Mucosa of descending colon (tissue), 3 donors: ENCODE measurements at regions not wholly inside any gene's neighbourhood (a gene's known extent, or its start where the extent isn't known, plus 50 kb on each side); places are given as distances from the start of the nearest gene placed in this dataset.
"Not testable (repeated sequence)": the region's sequence is repeated elsewhere in the genome, so short reads cannot be mapped to it uniquely, and the experiment has no call there.

Experiments
- ATAC-seq: fragments of 200-7000 bp; cut with Tn5 transposase; one replicate; pipeline ENCODE4 v1.9.1; 2020; ENCODE audit warnings: mild to moderate bottlenecking, moderate library complexity
- DNase-seq, 3 donors: peaks; one replicate each; pipeline ENCODE4 v3.0.0-alpha.2; 2020
- H3K36me3 ChIP-seq: fragments of 200-600 bp; one replicate; pipeline ENCODE4 v1.8.0; 2021; ENCODE audit warnings: low read depth, mild to moderate bottlenecking
- H3K4me1 ChIP-seq: fragments of 200-600 bp; one replicate; pipeline ENCODE4 v1.8.0; 2021; ENCODE audit warnings: low read depth, mild to moderate bottlenecking
- H3K4me3 ChIP-seq: fragments of 200-600 bp; one replicate; pipeline ENCODE4 v1.8.0; 2021; ENCODE audit warnings: mild to moderate bottlenecking
- H3K9me3 ChIP-seq: fragments of 200-600 bp; one replicate; pipeline ENCODE4 v1.8.0; 2021; ENCODE audit warnings: mild to moderate bottlenecking
- CTCF ChIP-seq: fragments of 200-600 bp; IDR thresholded peaks from one replicate; pipeline ENCODE4 v1.8.0; 2022; ENCODE audit warnings: antibody characterized with exemption, mild to moderate bottlenecking
- intact Hi-C, 2 donors: fragments of 100-400 bp; cut with DNase I in 1 of 2; cut with micrococcal nuclease in 1 of 2; formaldehyde crosslinking; loops; one replicate each; pipeline versions ENCODE4 v1.11.0 to v1.11.1; 2022; cut with DNase I, micrococcal nuclease
- donor health status: DM: no; HTN: no; CAD: no; lungs with moderate emphysema.
- donor health status: DM: no; HTN: no; CAD: no.
- donor health status: DM: no; HTN: yes; CAD: no.

DNA sequence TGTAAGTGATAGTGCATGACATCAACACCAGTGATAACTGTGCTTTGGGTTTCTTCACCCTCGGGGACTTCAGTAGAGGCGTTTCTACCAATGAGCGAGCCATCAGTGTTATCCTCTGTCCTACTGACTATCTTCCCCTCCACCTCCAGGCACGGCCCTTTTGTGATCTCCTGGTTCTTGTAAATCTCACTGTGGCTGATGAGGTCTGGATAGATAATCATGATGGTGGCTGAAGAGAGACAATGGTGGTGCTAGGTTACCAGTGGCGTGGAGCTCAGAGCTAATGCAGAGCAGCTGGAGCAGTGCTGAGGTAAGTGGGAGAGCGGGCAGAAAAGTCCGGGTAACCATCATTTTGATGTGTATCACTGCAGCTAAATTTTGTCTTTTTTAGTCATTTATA lies 816.6 kb downstream of the GLUD2 start:
- no peak for ATAC-seq
- no peak for TF ChIP-seq CTCF

GRCh38 chrX:121864561-121864960 lies 817.2 kb downstream of the GLUD2 start:
- no peak for DNase-seq

More for the DNA sequence above, 816.6 kb downstream of the GLUD2 start:
- intact Hi-C loops: no loop called here
- H3K9me3 ChIP-seq: no peaks in the 10 kb centered on the region
- no peak overlapping the region for H3K4me3 ChIP-seq
- no peaks in the 10 kb centered on the region for H3K4me1 ChIP-seq
- H3K36me3 ChIP-seq: no peaks in the 10 kb centered on the region
- no peak for DNase-seq

GRCh38 chrX:121869876-121870477 lies 822.6 kb downstream of the GLUD2 start:
- no peaks in the 10 kb centered on the region for H3K4me1 ChIP-seq
- TF ChIP-seq CTCF: no peak
- DNase-seq: no peak
- intact Hi-C loops: no loop called here
- no peak for ATAC-seq
- H3K36me3 ChIP-seq: no peaks in the 10 kb centered on the region
- no peak overlapping the region for H3K4me3 ChIP-seq
- H3K9me3 ChIP-seq: no peaks in the 10 kb centered on the region

More at GRCh38 chrX:121864561-121864960, 817.2 kb downstream of the GLUD2 start:
- no peaks in the 10 kb centered on the region for H3K36me3 ChIP-seq
- no peak overlapping the region for H3K4me3 ChIP-seq
- no peaks in the 10 kb centered on the region for H3K4me1 ChIP-seq
- no peak for ATAC-seq
- TF ChIP-seq CTCF: no peak
- intact Hi-C loops: no loop called here
- no peaks in the 10 kb centered on the region for H3K9me3 ChIP-seq

- Histone ChIP-seq H3K9me3 (no peaks in the 10 kb centered on the region), H3K4me3 (no peak overlapping the region), H3K36me3 (no peaks in the 10 kb centered on the region), H3K4me1 (no peaks in the 10 kb centered on the region)
- ATAC-seq: no peak
- intact Hi-C loops: no loop called here
- TF ChIP-seq CTCF: no peak
- no peak for DNase-seq
These were observed 823.7 kb downstream of the GLUD2 start for GRCh38 chrX:121871122-121871521.

- Histone ChIP-seq H3K36me3 (no peaks in the 10 kb centered on the region), H3K4me1 (no peaks in the 10 kb centered on the region), H3K4me3 (no peak overlapping the region), H3K9me3 (no peaks in the 10 kb centered on the region)
- no peak for DNase-seq
- no peak for ATAC-seq
- intact Hi-C loops: no loop called here
- TF ChIP-seq CTCF: no peak
These were observed 828.9 kb downstream of the GLUD2 start for GRCh38 chrX:121876305-121876704.

DNA sequence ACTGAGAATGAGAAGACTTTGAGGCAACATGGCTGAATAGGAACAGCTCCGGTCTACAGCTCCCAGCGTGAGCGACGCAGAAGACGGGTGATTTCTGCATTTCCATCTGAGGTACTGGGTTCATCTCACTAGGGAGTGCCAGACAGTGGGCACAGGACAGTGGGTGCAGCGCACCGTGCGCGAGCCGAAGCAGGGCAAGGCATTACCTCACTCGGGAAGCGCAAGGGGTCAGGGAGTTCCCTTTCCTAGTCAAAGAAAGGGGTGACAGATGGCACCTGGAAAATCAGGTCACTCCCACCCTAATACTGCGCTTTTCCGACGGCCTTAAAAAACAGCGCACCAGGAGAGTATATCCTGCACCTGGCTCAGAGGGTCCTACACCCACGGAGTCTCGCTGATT lies 829.9 kb downstream of the GLUD2 start:
- H3K4me3 ChIP-seq, H3K9me3 ChIP-seq, H3K36me3 ChIP-seq, intact Hi-C loops, DNase-seq, ATAC-seq, H3K4me1 ChIP-seq: not testable (repeated sequence)
